Astrocyte of the spinal cord (primary cell): ENCODE measurements at regions not wholly inside any gene's neighbourhood (a gene's known extent, or its start where the extent isn't known, plus 50 kb on each side); places are given as distances from the start of the nearest gene placed in this dataset.

Experiments used
- DNase-seq: peaks from one replicate; pipeline ENCODE4 v3.0.0; 2011; ENCODE audit warnings: low read depth, low spot score
- H3K4me3 ChIP-seq: 2 replicates; pipeline ENCODE4 v1.5.1; 2011; ENCODE audit warnings: low read depth, mild to moderate bottlenecking, low read length, moderate library complexity
- CTCF ChIP-seq: IDR thresholded peaks from 2 replicates; pipeline ENCODE4 v1.5.1; 2012; ENCODE audit warnings: low read depth, mild to moderate bottlenecking, low read length, inconsistent platforms
- in situ Hi-C: cut with HindIII; loops from 2 replicates; pipeline ENCODE4 v1.10.0; 2017; ENCODE audit warnings: low sequenced_read_pairs

- H3K4me3 ChIP-seq: no peak overlapping the region
- no peak for TF ChIP-seq CTCF
- DNase-seq: no peak
- in situ Hi-C loops: no loop called here
Measured at GRCh38 chr5:112084149-112084548, 327.2 kb upstream of the NREP start.

- TF ChIP-seq CTCF: no peak
- DNase-seq: no peak
- in situ Hi-C loops: no loop called here
- H3K4me3 ChIP-seq: no peak overlapping the region
Measured at GRCh38 chr5:112083623-112084022, 326.6 kb upstream of the NREP start.

GRCh38 chr5:112077180-112077579 is 320.2 kb upstream of the NREP start:
- in situ Hi-C loops: no loop called here
- peak; percentile 24 for DNase-seq

GRCh38 chr5:112070022-112070421 is 313.0 kb upstream of the NREP start:
- in situ Hi-C loops: no loop called here
- DNase-seq: no peak
- TF ChIP-seq CTCF: no peak

More at GRCh38 chr5:112077180-112077579, 320.2 kb upstream of the NREP start:
- TF ChIP-seq CTCF: no peak
- H3K4me3 ChIP-seq: no peak overlapping the region

GRCh38 chr5:112069329-112069728 is 312.3 kb upstream of the NREP start:
- no peak for DNase-seq
- in situ Hi-C loops: no loop called here
- no peak overlapping the region for H3K4me3 ChIP-seq
- no peak for TF ChIP-seq CTCF

More at GRCh38 chr5:112070022-112070421, 313.0 kb upstream of the NREP start:
- no peak overlapping the region for H3K4me3 ChIP-seq

GRCh38 chr5:112068593-112068992 is 311.6 kb upstream of the NREP start:
- no peak for DNase-seq
- in situ Hi-C loops: no loop called here
- no peak for TF ChIP-seq CTCF
- H3K4me3 ChIP-seq: no peak overlapping the region

GRCh38 chr5:112065781-112066180 is 308.8 kb upstream of the NREP start:
- no peak for TF ChIP-seq CTCF
- in situ Hi-C loops: no loop called here
- no peak for DNase-seq
- H3K4me3 ChIP-seq: no peak overlapping the region
